GM12891 (cell line): ENCODE measurements at regions not wholly inside any gene's neighbourhood (a gene's known extent, or its start where the extent isn't known, plus 50 kb on each side); places are given as distances from the start of the nearest gene placed in this dataset.
"Not testable (repeated sequence)": the region's sequence is repeated elsewhere in the genome, so short reads cannot be mapped to it uniquely, and the experiment has no call there.

ENCODE experiments used
- DNase-seq: peaks from one replicate; pipeline ENCODE4 v3.0.0; 2011; ENCODE audit warnings: low spot score; ENCODE audit not compliant: insufficient read length
- FAIRE-seq: peaks from 2 replicates; lab custom pipeline; 2011; peaks lifted over from hg19 to GRCh38; lab: Jason Lieb, UNC
- PAX5 ChIP-seq: IDR thresholded peaks from 2 replicates; pipeline ENCODE4 v1.6.1; 2011; ENCODE audit warnings: low read length, moderate library complexity, mild to moderate bottlenecking; ENCODE audit not compliant: insufficient read depth, severe bottlenecking
- POLR2A ChIP-seq: IDR thresholded peaks from 2 replicates; pipeline ENCODE4 v1.6.1; 2011; ENCODE audit warnings: low read depth, low read length, control low read depth
- POLR2AphosphoS5 ChIP-seq: IDR thresholded peaks from 2 replicates; pipeline ENCODE4 v1.6.1; 2011; ENCODE audit warnings: low read depth, low read length, control low read depth
- POU2F2 ChIP-seq: IDR thresholded peaks from 2 replicates; pipeline ENCODE4 v1.6.1; 2011; ENCODE audit warnings: low read depth, mild to moderate bottlenecking, control low read depth, low read length, moderate library complexity
- SPI1 ChIP-seq: IDR thresholded peaks from 2 replicates; pipeline ENCODE4 v1.6.1; 2011; ENCODE audit warnings: low read depth, low read length, control low read depth
- TAF1 ChIP-seq: IDR thresholded peaks from 2 replicates; pipeline ENCODE4 v1.6.1; 2011; ENCODE audit warnings: low read depth, low read length, control low read depth

- DNase-seq (no peak), FAIRE-seq (no peak)
- no peak for TF ChIP-seq SPI1
- no peak for TF ChIP-seq POU2F2
- TF ChIP-seq TAF1 = no peak
- TF ChIP-seq PAX5 = no peak
- no peak for TF ChIP-seq POLR2AphosphoS5
- TF ChIP-seq POLR2A = no peak
These were observed 645.3 kb downstream of the ACTR3B start for GRCh38 chr7:153404781-153405279.

- FAIRE-seq (no peak), DNase-seq (no peak)
- TF ChIP-seq TAF1 = no peak
- no peak for TF ChIP-seq PAX5
- TF ChIP-seq SPI1 = no peak
- no peak for TF ChIP-seq POLR2A
- TF ChIP-seq POLR2AphosphoS5 = no peak
- TF ChIP-seq POU2F2 = no peak
These were observed 646.3 kb upstream of the DPP6 start for GRCh38 chr7:153405704-153406485.

- TF ChIP-seq TAF1 (no peak), POU2F2 (no peak), POLR2A (no peak), SPI1 (no peak), PAX5 (no peak), POLR2AphosphoS5 (no peak)
- DNase-seq (no peak), FAIRE-seq (no peak)
These were observed 645.7 kb upstream of the DPP6 start for GRCh38 chr7:153406486-153406872.

- FAIRE-seq = no peak
- DNase-seq = no peak
- no peak for TF ChIP-seq PAX5
- no peak for TF ChIP-seq SPI1
- TF ChIP-seq TAF1 = no peak
- TF ChIP-seq POU2F2 = no peak
- no peak for TF ChIP-seq POLR2A
- TF ChIP-seq POLR2AphosphoS5 = no peak
These were observed 644.7 kb upstream of the DPP6 start for GRCh38 chr7:153407291-153408046.

GRCh38 chr7:153408360-153409335, 643.5 kb upstream of the DPP6 start:
- DNase-seq (no peak), FAIRE-seq (no peak)
- TF ChIP-seq TAF1 = no peak
- TF ChIP-seq PAX5 = no peak
- no peak for TF ChIP-seq POU2F2
- no peak for TF ChIP-seq POLR2A
- no peak for TF ChIP-seq POLR2AphosphoS5
- no peak for TF ChIP-seq SPI1

GRCh38 chr7:153409567-153410342, 642.4 kb upstream of the DPP6 start:
- FAIRE-seq, DNase-seq: not testable (repeated sequence)

- not testable (repeated sequence) for FAIRE-seq, DNase-seq
These were observed 641.1 kb upstream of the DPP6 start for GRCh38 chr7:153410997-153411642.

GRCh38 chr7:153412114-153412823, 639.9 kb upstream of the DPP6 start:
- not testable (repeated sequence) for DNase-seq, FAIRE-seq

GRCh38 chr7:153412824-153413198, 639.4 kb upstream of the DPP6 start:
- FAIRE-seq = not testable (repeated sequence)

More at GRCh38 chr7:153412824-153413198, 639.4 kb upstream of the DPP6 start:
- DNase-seq = not testable (repeated sequence)
